HG03575 (cell line): ENCODE measurements at regions not wholly inside any gene's neighbourhood (a gene's known extent, or its start where the extent isn't known, plus 50 kb on each side); places are given as distances from the start of the nearest gene placed in this dataset.
A peak's percentile ranks its signal among the peaks of the same experiment; 100 is the strongest.

Experiments used
- ATAC-seq: cut with Tn5 transposase; IDR thresholded peaks from one replicate; pipeline ENCODE4 v1.9.1; 2021; ENCODE audit not compliant: unreplicated experiment, insufficient number of reproducible peaks, low FRiP score; ENCODE audit errors: extremely low read depth

DNA sequence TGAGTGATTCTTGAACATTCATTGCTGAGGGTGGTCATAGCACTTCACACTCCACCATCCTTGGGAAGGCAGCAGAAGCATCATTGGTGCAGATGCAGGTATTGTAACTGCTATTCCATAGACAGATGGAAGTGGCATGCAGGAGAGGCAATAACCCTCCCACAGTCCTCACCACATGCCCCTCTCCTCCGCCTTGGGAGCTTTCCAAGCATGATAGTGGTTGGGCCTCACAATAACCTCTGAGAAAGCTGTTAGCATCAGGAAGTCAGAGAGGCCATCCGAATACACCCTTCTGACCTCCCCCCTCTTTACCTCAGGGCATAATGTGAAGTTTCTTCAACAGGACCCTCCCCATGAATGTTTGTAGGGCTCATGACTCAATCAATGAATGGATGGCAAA is 177.9 kb downstream of the KATNAL1 start:
- no peak for ATAC-seq

DNA sequence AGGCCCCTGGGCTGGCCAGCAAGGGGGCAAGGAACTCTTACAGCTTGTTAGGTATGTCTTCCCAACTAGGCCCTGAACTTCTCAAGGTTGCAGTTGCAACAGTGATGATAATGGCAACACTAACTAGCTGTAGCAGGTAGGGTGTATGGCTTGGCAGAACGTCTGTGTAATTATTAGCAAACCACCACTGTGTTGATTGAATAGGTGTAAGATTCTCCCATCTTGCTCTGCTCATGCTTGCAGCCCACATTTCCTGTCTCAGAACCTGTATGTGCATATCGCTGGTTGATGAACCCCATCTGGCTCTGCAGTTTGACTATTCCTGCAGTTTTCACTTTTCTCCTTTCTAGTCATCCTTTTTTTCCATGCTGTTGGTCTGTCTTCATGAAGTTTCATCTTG is 178.8 kb downstream of the KATNAL1 start:
- ATAC-seq, result no peak

DNA sequence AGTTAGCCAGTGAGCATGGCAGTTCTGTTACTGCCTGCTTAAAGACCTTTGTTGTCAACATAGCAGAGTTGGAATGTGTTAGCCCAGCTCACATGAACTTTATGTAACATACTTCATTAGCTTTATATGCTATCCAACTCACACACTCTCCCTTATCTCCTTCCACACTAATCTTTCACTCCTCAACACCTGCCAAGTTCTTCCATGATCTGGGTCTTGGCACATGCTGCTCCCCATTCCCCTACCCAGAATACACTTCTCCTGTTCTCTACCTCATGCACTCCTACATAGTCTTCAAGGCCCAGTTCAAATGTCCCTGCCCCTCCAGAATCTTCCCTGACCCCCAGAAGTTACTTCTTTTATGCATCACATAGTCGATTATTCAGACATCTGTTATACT is 179.3 kb downstream of the KATNAL1 start:
- no peak for ATAC-seq

GRCh38 chr13:30126903-30127428 is 180.4 kb downstream of the KATNAL1 start:
- no peak for ATAC-seq

DNA sequence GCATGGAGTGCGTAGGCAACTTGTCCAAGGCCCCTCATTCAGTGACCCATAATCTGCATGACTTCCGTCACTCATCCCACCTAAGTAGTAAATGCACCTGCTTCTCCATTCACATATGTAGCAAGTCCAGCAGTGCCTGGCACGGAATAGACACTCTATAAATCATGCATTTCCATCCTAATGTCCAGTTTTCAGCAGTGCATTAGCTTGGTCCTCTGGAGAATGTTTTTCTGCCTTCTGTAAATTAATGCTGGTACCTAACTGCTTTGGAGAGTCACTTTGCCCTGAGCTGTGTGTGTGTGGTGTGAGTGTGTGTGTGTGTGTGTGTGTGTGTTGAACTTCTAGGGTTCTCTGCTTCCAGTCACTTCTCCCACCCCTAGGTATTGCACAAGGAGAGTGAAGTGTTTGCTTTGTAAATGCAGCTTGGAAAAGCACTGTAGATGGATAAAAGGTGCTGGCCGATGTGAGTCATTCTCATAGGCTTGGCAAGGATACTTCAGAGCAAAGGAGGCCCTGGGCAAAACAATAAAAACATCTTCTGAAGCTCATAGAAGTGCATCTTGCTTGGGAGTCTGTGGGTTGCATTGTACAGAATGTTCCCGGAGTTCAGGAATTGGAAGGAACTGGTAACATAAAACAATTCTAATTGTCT is 181.8 kb downstream of the KATNAL1 start:
- no peak for ATAC-seq

DNA sequence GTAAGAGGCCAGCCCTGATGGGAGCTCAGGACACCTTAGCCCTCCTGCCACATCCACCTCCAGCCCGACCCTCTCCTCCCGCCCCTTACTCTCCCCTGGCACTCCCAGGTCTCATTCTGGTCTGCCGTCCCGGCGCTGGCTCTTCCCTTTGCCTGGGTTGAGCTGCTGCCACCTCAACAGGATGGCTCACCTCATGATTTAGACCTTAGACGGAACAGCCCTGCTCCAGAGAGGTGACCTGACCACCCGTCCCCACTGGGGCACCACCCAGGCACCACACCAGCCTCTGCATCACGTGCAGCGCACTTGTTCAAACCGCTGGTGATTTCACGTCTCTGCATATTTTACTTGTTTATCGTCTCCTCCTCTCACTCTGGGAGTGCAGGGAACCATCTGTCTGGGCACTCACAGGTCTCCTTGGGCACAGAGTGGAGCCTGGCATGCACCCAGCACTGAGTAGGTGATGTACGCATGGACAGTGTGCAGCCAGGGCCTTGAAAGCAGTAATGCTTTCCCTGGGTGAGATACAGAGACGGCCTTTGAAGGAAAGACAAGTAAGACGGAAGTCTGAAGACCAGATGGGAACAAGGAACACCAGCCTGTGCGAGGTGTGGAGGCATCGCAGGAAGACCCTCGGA is 183.1 kb downstream of the KATNAL1 start:
- no peak for ATAC-seq

DNA sequence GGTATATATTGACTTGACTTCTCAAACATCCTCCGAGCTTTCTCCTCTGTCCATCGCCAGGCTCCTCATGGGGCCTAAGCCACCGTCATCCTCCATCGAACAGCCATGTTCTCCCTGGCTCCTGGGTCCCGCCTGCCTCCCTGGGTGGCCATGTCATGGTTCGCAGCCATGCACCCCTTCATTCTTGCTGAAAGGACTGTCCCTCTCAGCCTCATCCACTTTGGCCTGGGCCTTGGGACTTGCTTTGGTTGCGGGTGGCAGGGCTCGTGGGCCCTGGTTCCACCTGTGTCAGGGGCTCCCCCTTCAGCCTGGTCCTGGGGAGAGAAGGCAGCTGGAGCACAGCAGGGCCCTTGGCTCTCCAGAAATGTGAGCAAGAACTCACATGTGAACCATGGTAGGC is 183.8 kb downstream of the KATNAL1 start:
- ATAC-seq, result no peak

- no peak for ATAC-seq
Measured at GRCh38 chr13:30121666-30122065, 185.7 kb downstream of the KATNAL1 start.

DNA sequence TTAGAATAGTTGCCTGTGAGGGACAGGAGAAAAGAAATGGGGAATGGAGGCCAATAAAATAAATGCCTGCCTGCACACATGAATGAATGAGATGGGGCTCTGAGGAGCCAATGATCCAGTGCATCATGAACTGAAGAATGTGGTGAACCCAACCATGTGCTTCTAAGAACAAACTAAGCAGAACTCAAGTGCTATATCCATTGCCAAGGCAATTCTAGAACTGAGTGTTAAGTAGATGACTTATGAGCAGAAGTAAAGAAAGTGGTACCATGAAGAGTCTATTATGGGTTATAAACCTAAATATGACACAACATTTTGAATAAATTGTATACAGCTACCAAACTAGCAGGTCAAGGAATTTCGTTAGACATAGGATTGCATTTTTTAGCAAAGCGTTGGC is 186.1 kb downstream of the KATNAL1 start:
- ATAC-seq, result no peak

DNA sequence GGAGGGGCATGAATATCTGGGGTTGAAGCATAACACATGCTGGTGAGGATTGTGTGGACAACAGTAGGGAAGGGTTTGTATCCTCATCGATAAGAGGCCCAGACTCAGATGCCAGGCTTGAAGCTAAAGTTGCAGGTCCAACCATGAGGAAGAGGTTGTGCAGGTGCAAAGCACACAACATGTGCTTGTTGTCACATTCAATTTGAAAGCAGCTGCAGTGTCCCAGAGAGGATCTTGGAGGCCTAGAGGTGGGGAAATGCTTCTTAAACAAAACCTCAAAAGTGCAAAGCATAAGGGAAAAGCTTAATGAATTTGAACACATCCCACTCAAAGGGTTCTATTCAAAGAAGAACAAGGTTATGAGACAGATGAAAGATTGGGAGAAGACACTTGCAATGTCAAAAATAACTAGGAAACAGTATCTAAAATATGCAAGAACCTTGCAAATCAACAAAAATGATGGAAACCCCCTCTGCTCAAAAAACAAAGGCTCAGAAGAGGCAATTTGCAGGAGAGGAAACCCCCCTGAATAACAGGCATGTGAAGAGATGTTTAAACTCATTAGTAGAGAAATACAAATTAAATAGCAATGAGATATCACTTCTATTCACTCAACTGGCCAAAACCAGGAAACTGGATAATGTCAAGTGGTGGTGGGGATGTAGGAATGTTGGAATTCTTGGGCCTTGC is 187.1 kb downstream of the KATNAL1 start:
- ATAC-seq, result no peak

- no peak for ATAC-seq
Measured at GRCh38 chr13:30119476-30119875, 187.9 kb downstream of the KATNAL1 start.

DNA sequence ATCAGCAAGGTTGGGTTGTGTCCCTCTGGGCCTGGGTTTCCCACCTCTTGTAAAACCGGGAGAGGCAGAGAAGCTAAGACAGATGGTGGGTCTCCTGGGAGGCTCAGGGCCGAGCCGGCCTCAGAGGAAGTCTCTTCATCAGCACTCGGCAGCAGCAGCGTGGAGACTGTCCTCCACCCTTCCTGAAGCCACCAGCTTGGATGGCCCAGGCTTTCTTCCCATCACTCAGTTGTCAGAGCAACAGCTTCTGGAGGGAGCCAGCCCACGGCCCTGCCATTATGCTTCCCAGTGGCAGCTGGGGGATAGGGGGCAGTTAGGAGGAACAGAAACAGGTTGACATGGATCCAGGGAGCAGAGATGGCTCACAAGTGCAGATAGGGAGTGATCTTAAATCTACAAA is 191.0 kb downstream of the KATNAL1 start:
- ATAC-seq, result no peak

DNA sequence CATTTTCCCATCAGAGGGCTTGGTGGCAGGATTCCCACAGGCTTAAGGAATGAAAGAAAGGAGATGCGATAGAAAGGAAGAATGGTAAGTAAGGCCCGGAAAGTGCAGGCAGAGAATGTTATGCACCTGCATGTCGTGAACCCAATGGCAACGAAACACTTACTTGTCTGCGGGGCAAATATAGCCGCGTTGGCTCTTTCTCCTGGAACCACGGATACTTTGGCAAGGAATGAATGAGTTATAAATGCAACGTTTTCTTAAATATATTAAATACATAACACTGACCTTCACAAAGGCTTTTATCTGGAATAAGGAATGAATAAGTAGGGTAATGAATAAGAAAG is 192.1 kb downstream of the KATNAL1 start:
- ATAC-seq, result no peak

DNA sequence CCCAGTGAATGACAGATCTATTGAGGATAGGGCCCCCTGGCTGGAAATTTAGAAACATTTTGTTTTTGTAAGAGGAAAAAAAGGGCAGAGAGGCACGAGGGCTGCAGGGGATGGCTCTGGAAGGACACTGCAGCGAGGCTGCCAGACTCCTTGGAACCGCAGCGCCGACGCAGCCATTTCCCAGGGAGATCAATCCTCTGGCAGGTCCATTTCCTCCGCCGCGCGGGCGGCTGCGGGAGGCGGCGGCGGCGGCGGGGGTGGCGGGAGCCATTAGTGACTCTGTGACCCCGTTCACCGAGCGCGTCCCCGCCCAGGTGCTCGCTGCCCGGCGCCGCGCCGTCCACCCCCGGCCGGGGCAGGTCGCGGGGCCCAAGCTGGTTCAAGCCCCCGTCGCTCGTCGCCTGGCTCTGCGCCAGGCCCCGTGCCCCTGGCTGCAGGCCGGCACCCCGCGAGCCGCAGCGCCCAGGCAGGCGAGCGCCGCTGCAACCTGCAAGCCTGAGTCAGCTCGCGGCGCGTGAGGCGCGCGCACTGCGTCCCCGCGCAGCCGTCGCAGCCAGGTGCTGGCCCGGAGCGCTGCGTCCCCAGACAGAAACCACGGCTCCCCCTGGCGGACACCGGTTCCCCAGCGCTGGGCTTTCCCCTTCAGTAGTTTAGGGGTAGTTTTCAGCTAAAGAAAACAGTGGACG is 192.6 kb downstream of the KATNAL1 start:
- ATAC-seq, result peak; percentile 38

- no peak for ATAC-seq
Measured at GRCh38 chr13:30113983-30114570, 193.3 kb downstream of the KATNAL1 start.

- no peak for ATAC-seq
Measured at GRCh38 chr13:30113551-30113950, 193.8 kb downstream of the KATNAL1 start.

DNA sequence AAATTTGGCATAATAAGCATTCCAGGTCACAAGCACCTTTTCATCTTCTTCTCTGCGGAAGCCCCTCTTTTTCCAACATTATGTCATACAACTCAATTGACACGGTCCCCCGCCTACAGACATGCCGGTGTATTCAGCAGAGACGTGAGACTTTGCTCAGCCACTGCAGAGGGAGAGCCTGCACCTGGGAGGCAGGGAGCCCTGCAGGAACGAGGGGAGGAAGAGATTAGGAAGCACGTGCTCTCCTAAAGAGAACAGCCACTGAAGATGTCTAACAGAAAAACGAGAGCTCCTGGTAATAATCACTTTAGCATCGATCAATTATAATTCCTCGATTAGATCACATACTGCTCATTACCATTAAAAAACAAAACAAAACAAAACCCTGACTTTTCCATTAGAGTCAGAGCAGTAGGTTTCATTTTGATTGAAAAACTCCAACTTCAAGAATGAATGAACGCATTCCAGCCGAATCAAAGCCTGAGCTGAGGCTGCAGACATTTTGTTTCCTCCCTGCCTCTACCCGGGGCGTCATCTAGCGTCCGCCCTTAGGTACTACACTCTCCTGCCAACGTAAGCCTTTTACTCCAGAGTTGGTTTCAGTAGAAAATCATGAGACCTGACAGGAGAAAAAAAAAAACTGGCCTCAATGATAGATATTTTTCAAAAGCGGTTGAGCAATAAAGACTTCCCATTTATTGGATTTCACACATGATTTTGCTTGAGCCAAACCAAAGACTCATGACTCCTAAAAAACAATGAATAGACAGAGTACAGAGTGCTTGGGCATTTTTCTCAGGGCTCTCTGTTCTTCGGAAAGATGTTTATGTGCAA is 194.5 kb downstream of the KATNAL1 start:
- no peak for ATAC-seq

DNA sequence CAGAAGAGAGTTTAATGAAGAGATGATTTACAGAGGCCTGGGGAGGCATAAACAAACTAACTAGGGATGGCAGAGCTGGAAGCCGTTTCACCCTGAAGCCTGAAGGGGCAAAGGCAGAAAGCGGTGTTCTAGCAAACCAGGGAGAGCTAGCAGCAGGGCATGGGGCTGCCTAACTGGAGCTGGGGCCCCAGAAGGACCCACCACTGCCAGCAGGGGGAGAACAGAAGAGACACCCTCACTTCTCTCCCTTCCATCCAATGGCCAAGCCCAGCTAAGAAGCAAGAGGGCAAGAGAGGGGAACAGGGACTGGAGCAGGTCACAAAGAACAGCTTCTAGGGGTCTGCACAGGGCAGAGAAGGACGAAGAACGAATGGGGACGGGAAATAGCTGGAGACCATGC is 195.5 kb downstream of the KATNAL1 start:
- ATAC-seq, result no peak
